LoVo (cell line): ENCODE measurements at regions not wholly inside any gene's neighbourhood (a gene's known extent, or its start where the extent isn't known, plus 50 kb on each side); places are given as distances from the start of the nearest gene placed in this dataset.
"Not testable (repeated sequence)": the region's sequence is repeated elsewhere in the genome, so short reads cannot be mapped to it uniquely, and the experiment has no call there.

ENCODE experiments used
- DNase-seq: peaks from one replicate; pipeline ENCODE4 v3.0.0-alpha.2; 2016; ENCODE audit warnings: low spot score

- no peak for DNase-seq
Measured at GRCh38 chr5:174553556-174553955, 170.8 kb upstream of the MSX2 start.

- DNase-seq: no peak
Measured at GRCh38 chr5:174555726-174556125, 168.7 kb upstream of the MSX2 start.

GRCh38 chr5:174556756-174557155 lies 167.6 kb upstream of the MSX2 start:
- no peak for DNase-seq

- DNase-seq: no peak
Measured at GRCh38 chr5:174558190-174558589, 166.2 kb upstream of the MSX2 start.

- DNase-seq: no peak
Measured at GRCh38 chr5:174559141-174559540, 165.2 kb upstream of the MSX2 start.

- no peak for DNase-seq
Measured at GRCh38 chr5:174559566-174560090, 164.8 kb upstream of the MSX2 start.

- no peak for DNase-seq
Measured at GRCh38 chr5:174560861-174561260, 163.5 kb upstream of the MSX2 start.

GRCh38 chr5:174563040-174563439 lies 161.3 kb upstream of the MSX2 start:
- not testable (repeated sequence) for DNase-seq

- DNase-seq: no peak
Measured at GRCh38 chr5:174563899-174564298, 160.5 kb upstream of the MSX2 start.

GRCh38 chr5:174567506-174568141 lies 156.8 kb upstream of the MSX2 start:
- DNase-seq: no peak

- no peak for DNase-seq
Measured at GRCh38 chr5:174570662-174571061, 153.7 kb upstream of the MSX2 start.

GRCh38 chr5:174571662-174572397 lies 152.6 kb upstream of the MSX2 start:
- DNase-seq: peak; percentile 92

- DNase-seq: no peak
Measured at GRCh38 chr5:174572591-174572990, 151.8 kb upstream of the MSX2 start.

GRCh38 chr5:174573221-174573994 lies 151.0 kb upstream of the MSX2 start:
- DNase-seq: no peak

- no peak for DNase-seq
Measured at GRCh38 chr5:174575043-174575442, 149.3 kb upstream of the MSX2 start.

- DNase-seq: no peak
Measured at GRCh38 chr5:174576042-174576441, 148.3 kb upstream of the MSX2 start.

- DNase-seq: no peak
Measured at GRCh38 chr5:174581479-174581878, 142.9 kb upstream of the MSX2 start.

- DNase-seq: no peak
Measured at GRCh38 chr5:174581894-174582293, 142.5 kb upstream of the MSX2 start.

- DNase-seq: no peak
Measured at GRCh38 chr5:174583071-174583470, 141.3 kb upstream of the MSX2 start.

GRCh38 chr5:174585472-174585871 lies 138.9 kb upstream of the MSX2 start:
- DNase-seq: no peak

- peak; percentile 44 for DNase-seq
Measured at GRCh38 chr5:174586163-174586562, 138.2 kb upstream of the MSX2 start.

GRCh38 chr5:174589011-174589410 lies 135.4 kb upstream of the MSX2 start:
- no peak for DNase-seq

- DNase-seq: no peak
Measured at GRCh38 chr5:174589599-174589998, 134.8 kb upstream of the MSX2 start.
